Epithelial cell of proximal tubule (primary cell): ENCODE measurements at regions not wholly inside any gene's neighbourhood (a gene's known extent, or its start where the extent isn't known, plus 50 kb on each side); places are given as distances from the start of the nearest gene placed in this dataset.

Experiments
- DNase-seq: peaks from one replicate; pipeline ENCODE4 v3.0.0-alpha.2; 2011; ENCODE audit warnings: low read depth
- H3K4me3 ChIP-seq: 2 replicates; pipeline ENCODE4 v1.5.1; 2011; ENCODE audit warnings: low read depth, mild to moderate bottlenecking, low read length
- CTCF ChIP-seq: conservative IDR thresholded peaks from 2 replicates; pipeline ENCODE4 v1.5.1; 2012; ENCODE audit warnings: low read depth, mild to moderate bottlenecking, low read length

- no peak for TF ChIP-seq CTCF
- H3K4me3 ChIP-seq = no peak overlapping the region
- no peak for DNase-seq
These were observed 332.9 kb downstream of the SOCS6 start for GRCh38 chr18:70621710-70622109.

GRCh38 chr18:70620837-70621612 lies 332.2 kb downstream of the SOCS6 start:
- DNase-seq = no peak
- H3K4me3 ChIP-seq = no peak overlapping the region
- TF ChIP-seq CTCF = no peak

- no peak for DNase-seq
- TF ChIP-seq CTCF = no peak
- no peak overlapping the region for H3K4me3 ChIP-seq
These were observed 328.3 kb downstream of the SOCS6 start for GRCh38 chr18:70617020-70617763.

- TF ChIP-seq CTCF = no peak
- DNase-seq = no peak
- H3K4me3 ChIP-seq = no peak overlapping the region
These were observed 311.5 kb downstream of the SOCS6 start for GRCh38 chr18:70600225-70600925.

GRCh38 chr18:70598406-70598805 lies 309.6 kb downstream of the SOCS6 start:
- no peak overlapping the region for H3K4me3 ChIP-seq
- DNase-seq = no peak
- TF ChIP-seq CTCF = no peak

GRCh38 chr18:70582981-70583380 lies 294.1 kb downstream of the SOCS6 start:
- no peak for TF ChIP-seq CTCF
- DNase-seq = no peak
- H3K4me3 ChIP-seq = no peak overlapping the region
